ENCODE measurements at regions not wholly inside any gene's neighbourhood (a gene's known extent, or its start where the extent isn't known, plus 50 kb on each side); places are given as distances from the start of the nearest gene placed in this dataset.

GRCh38 chr3:107907996-107908395 is 182.8 kb downstream of the CD47 start:
- TF ChIP-seq CTCF (IDR thresholded peaks at IDR 0.05; ENCODE audit: borderline replicate concordance, insufficient read depth, low read depth, low read length) = no peak
- H3K4me3 ChIP-seq (ENCODE audit: low read depth, low read length) = no peak overlapping the region

- TF ChIP-seq CTCF (IDR thresholded peaks at IDR 0.05; ENCODE audit: borderline replicate concordance, insufficient read depth, low read depth, low read length) = no peak
- H3K4me3 ChIP-seq (ENCODE audit: low read depth, low read length) = no peak overlapping the region
Observed at GRCh38 chr3:107904536-107905066, 186.2 kb downstream of the CD47 start.

GRCh38 chr3:107899990-107900651 is 190.7 kb downstream of the CD47 start:
- TF ChIP-seq CTCF (IDR thresholded peaks at IDR 0.05; ENCODE audit: borderline replicate concordance, insufficient read depth, low read depth, low read length) = no peak
- no peak overlapping the region for H3K4me3 ChIP-seq (ENCODE audit: low read depth, low read length)

GRCh38 chr3:107897471-107898061 is 193.3 kb downstream of the CD47 start:
- no peak overlapping the region for H3K4me3 ChIP-seq (ENCODE audit: low read depth, low read length)
- no peak for TF ChIP-seq CTCF (IDR thresholded peaks at IDR 0.05; ENCODE audit: borderline replicate concordance, insufficient read depth, low read depth, low read length)

- no peak overlapping the region for H3K4me3 ChIP-seq (ENCODE audit: low read depth, low read length)
- no peak for TF ChIP-seq CTCF (IDR thresholded peaks at IDR 0.05; ENCODE audit: borderline replicate concordance, insufficient read depth, low read depth, low read length)
Observed at GRCh38 chr3:107894998-107895397, 195.8 kb downstream of the CD47 start.

GRCh38 chr3:107892955-107893624 is 197.7 kb downstream of the CD47 start:
- no peak for TF ChIP-seq CTCF (IDR thresholded peaks at IDR 0.05; ENCODE audit: borderline replicate concordance, insufficient read depth, low read depth, low read length)
- H3K4me3 ChIP-seq (ENCODE audit: low read depth, low read length) = no peak overlapping the region

Measured in GM12875 (cell line).